ENCODE measurements at regions not wholly inside any gene's neighbourhood (a gene's known extent, or its start where the extent isn't known, plus 50 kb on each side); places are given as distances from the start of the nearest gene placed in this dataset.

GRCh38 chr15:31485431-31485830, 158.8 kb downstream of the KLF13 start:
- TF ChIP-seq, protein P1, sequence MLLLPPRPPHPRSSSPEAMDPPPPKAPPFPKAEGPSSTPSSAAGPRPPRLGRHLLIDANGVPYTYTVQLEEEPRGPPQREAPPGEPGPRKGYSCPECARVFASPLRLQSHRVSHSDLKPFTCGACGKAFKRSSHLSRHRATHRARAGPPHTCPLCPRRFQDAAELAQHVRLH (tag by site-specific recombination; IDR thresholded peaks at IDR 0.05): no peak
- TF ChIP-seq CTCF (tag by site-specific recombination; IDR thresholded peaks at IDR 0.05) (no peak), ZNF214 (tag by site-specific recombination; IDR thresholded peaks at IDR 0.05; ENCODE audit: borderline replicate concordance) (no peak), KLF16 (tag by site-specific recombination; IDR thresholded peaks at IDR 0.05) (no peak), ZNF777 (tag by site-specific recombination; IDR thresholded peaks at IDR 0.05; ENCODE audit: borderline replicate concordance) (no peak), ZNF146 (tag by site-specific recombination; IDR thresholded peaks at IDR 0.05) (no peak), ZNF335 (tag by site-specific recombination; conservative IDR thresholded peaks at IDR 0.05) (no peak), ZNF677 (tag by site-specific recombination; IDR thresholded peaks at IDR 0.05) (no peak), ZBTB11 (tag by site-specific recombination; conservative IDR thresholded peaks at IDR 0.05; ENCODE audit: low read depth) (no peak), ZNF664 (tag by site-specific recombination; IDR thresholded peaks at IDR 0.05) (no peak), MYNN (tag by site-specific recombination; IDR thresholded peaks at IDR 0.05; ENCODE audit: borderline replicate concordance) (no peak)
- TF ChIP-seq, protein P2, sequence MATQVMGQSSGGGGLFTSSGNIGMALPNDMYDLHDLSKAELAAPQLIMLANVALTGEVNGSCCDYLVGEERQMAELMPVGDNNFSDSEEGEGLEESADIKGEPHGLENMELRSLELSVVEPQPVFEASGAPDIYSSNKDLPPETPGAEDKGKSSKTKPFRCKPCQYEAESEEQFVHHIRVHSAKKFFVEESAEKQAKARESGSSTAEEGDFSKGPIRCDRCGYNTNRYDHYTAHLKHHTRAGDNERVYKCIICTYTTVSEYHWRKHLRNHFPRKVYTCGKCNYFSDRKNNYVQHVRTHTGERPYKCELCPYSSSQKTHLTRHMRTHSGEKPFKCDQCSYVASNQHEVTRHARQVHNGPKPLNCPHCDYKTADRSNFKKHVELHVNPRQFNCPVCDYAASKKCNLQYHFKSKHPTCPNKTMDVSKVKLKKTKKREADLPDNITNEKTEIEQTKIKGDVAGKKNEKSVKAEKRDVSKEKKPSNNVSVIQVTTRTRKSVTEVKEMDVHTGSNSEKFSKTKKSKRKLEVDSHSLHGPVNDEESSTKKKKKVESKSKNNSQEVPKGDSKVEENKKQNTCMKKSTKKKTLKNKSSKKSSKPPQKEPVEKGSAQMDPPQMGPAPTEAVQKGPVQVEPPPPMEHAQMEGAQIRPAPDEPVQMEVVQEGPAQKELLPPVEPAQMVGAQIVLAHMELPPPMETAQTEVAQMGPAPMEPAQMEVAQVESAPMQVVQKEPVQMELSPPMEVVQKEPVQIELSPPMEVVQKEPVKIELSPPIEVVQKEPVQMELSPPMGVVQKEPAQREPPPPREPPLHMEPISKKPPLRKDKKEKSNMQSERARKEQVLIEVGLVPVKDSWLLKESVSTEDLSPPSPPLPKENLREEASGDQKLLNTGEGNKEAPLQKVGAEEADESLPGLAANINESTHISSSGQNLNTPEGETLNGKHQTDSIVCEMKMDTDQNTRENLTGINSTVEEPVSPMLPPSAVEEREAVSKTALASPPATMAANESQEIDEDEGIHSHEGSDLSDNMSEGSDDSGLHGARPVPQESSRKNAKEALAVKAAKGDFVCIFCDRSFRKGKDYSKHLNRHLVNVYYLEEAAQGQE (tag by site-specific recombination; IDR thresholded peaks at IDR 0.05): no peak
- TF ChIP-seq, protein P3, sequence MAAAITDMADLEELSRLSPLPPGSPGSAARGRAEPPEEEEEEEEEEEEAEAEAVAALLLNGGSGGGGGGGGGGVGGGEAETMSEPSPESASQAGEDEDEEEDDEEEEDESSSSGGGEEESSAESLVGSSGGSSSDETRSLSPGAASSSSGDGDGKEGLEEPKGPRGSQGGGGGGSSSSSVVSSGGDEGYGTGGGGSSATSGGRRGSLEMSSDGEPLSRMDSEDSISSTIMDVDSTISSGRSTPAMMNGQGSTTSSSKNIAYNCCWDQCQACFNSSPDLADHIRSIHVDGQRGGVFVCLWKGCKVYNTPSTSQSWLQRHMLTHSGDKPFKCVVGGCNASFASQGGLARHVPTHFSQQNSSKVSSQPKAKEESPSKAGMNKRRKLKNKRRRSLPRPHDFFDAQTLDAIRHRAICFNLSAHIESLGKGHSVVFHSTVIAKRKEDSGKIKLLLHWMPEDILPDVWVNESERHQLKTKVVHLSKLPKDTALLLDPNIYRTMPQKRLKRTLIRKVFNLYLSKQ (tag by site-specific recombination; IDR thresholded peaks at IDR 0.05; ENCODE audit: borderline replicate concordance): no peak
- TF ChIP-seq, protein P4, sequence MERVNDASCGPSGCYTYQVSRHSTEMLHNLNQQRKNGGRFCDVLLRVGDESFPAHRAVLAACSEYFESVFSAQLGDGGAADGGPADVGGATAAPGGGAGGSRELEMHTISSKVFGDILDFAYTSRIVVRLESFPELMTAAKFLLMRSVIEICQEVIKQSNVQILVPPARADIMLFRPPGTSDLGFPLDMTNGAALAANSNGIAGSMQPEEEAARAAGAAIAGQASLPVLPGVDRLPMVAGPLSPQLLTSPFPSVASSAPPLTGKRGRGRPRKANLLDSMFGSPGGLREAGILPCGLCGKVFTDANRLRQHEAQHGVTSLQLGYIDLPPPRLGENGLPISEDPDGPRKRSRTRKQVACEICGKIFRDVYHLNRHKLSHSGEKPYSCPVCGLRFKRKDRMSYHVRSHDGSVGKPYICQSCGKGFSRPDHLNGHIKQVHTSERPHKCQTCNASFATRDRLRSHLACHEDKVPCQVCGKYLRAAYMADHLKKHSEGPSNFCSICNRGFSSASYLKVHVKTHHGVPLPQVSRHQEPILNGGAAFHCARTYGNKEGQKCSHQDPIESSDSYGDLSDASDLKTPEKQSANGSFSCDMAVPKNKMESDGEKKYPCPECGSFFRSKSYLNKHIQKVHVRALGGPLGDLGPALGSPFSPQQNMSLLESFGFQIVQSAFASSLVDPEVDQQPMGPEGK (tag by site-specific recombination; IDR thresholded peaks at IDR 0.05): no peak

All from HEK293 (cell line).